H1 (cell line): ENCODE measurements at regions not wholly inside any gene's neighbourhood (a gene's known extent, or its start where the extent isn't known, plus 50 kb on each side); places are given as distances from the start of the nearest gene placed in this dataset.

Source experiments
- GTF2F1 ChIP-seq: IDR thresholded peaks from 2 replicates; pipeline ENCODE4 v1.6.1; 2012; ENCODE audit warnings: low read depth, low read length, improper control_type of control experiment, borderline replicate concordance
- KDM5A ChIP-seq: fragments of 200-600 bp; IDR thresholded peaks from 2 replicates; pipeline ENCODE4 v1.7.1; 2012; ENCODE audit warnings: mild to moderate bottlenecking, low read length, inconsistent platforms, mixed read lengths
- MAX ChIP-seq: IDR thresholded peaks from 2 replicates; pipeline ENCODE4 v1.6.1; 2012; ENCODE audit warnings: inconsistent platforms
- POLR2A ChIP-seq, 2 experiments: IDR thresholded peaks; 1 replicate in 1 of 2; 2 replicates in 1 of 2; pipeline ENCODE4 v1.6.1; 2011; ENCODE audit warnings: low read depth in 2 of 2, low read length in 2 of 2, mild to moderate bottlenecking in 2 of 2; ENCODE audit errors: control extremely low read depth in 1 of 2
- RBBP5 ChIP-seq: IDR thresholded peaks from 2 replicates; pipeline ENCODE4 v1.7.1; 2012; ENCODE audit warnings: low read depth, mild to moderate bottlenecking, inconsistent platforms, low read length, moderate library complexity, borderline replicate concordance
- RFX5 ChIP-seq: IDR thresholded peaks from 2 replicates; pipeline ENCODE4 v1.6.1; 2011; ENCODE audit warnings: low read depth, low read length, improper control_type of control experiment, borderline replicate concordance
- RNF2 ChIP-seq: fragments of 200-900, 300-1000 bp; sonication (generic); IDR thresholded peaks from 2 replicates; pipeline ENCODE4 v1.7.1; 2016; ENCODE audit warnings: borderline replicate concordance, low read depth, mild to moderate bottlenecking, antibody characterized with exemption, low read length; ENCODE audit not compliant: poor library complexity, severe bottlenecking; ENCODE audit errors: missing control alignments

DNA sequence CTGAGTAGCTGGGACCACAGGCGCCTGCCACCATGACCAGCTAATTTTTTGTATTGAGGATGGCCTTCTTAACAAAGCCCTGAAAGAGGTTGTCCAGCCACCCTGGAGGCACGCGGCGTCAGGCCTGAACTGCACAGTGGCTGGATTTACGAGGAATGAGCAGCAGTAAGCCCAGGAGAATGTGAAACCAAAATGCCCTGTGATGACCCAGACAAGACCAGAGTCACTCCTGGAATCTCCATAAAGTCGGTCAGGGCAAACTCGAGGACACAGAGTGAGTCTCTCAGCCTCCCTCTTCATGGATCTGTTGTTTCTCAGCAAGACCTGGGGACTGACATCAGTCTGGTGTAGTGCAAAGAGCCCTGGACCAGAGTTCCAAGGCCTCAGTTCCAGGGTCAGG, 53.2 kb upstream of the C5orf58 start (continued):
- no peak for TF ChIP-seq MAX
- no peak for TF ChIP-seq POLR2A (IDR thresholded peaks at IDR 0.05; ENCODE audit: control extremely low read depth in 1 of 2, low read depth in 2 of 2, low read length in 2 of 2)
- no peak for TF ChIP-seq RBBP5
- TF ChIP-seq RFX5, result no peak
- TF ChIP-seq RNF2, result no peak
- TF ChIP-seq GTF2F1, result no peak
- TF ChIP-seq KDM5A, result no peak
